Tibial nerve (tissue), 3 donors: ENCODE measurements at regions not wholly inside any gene's neighbourhood (a gene's known extent, or its start where the extent isn't known, plus 50 kb on each side); places are given as distances from the start of the nearest gene placed in this dataset.

Source experiments
- CTCF ChIP-seq, 5 experiments: fragments of 200-600 bp in 3 of 5; fragments of 450-650 bp in 2 of 5; sonication (generic) in 3 of 5; IDR thresholded peaks; one replicate each; pipeline ENCODE4 v1.5.1; 2016 to 2019; ENCODE audit warnings: antibody characterized with exemption in 5 of 5, mild to moderate bottlenecking in 3 of 5, moderate library complexity in 2 of 5
- POLR2A ChIP-seq, 2 donors: fragments of 450-650 bp; IDR thresholded peaks; one replicate each; pipeline ENCODE4 v1.6.1; 2017; ENCODE audit warnings: antibody characterized with exemption in 2 of 2, mild to moderate bottlenecking in 2 of 2, moderate library complexity in 2 of 2

GRCh38 chr15:70254311-70254869 is 156.7 kb upstream of the TLE3 start:
- TF ChIP-seq POLR2A (IDR thresholded peaks at IDR 0.05) (no peak), CTCF (IDR thresholded peaks at IDR 0.05) (no peak)
